Activated CD8-positive, alpha-beta T cell treated with anti-CD3 and anti-CD28 coated beads for 36 hours (primary cell): ENCODE measurements at regions not wholly inside any gene's neighbourhood (a gene's known extent, or its start where the extent isn't known, plus 50 kb on each side); places are given as distances from the start of the nearest gene placed in this dataset.

Experiments
- ATAC-seq: fragments of 200-7000 bp; cut with Tn5 transposase; one replicate; pipeline ENCODE4 v1.10.0; 2021; ENCODE audit warnings: mild to moderate bottlenecking, moderate library complexity
- CTCF ChIA-PET: fragments of 350-600 bp; sonication (Branson Sonifier 250); formaldehyde crosslinking; loops from one replicate; lab custom pipeline; 2021; ENCODE audit warnings: antibody characterized with exemption; lab: Charles Lee
- POLR2A ChIA-PET: fragments of 350-600 bp; sonication (Branson Sonifier 250); formaldehyde crosslinking; loops from one replicate; lab custom pipeline; 2021; ENCODE audit warnings: antibody characterized with exemption; lab: Charles Lee
- DNase-seq: peaks from one replicate; pipeline ENCODE4 v3.0.0-alpha.2; 2020
- H3K27ac Mint-ChIP-seq: one replicate; pipeline ENCODE4 v1.8.0; 2021; ENCODE audit warnings: mild to moderate bottlenecking, mixed read lengths
- H3K27me3 Mint-ChIP-seq: one replicate; pipeline ENCODE4 v1.8.0; 2021; ENCODE audit warnings: mixed read lengths
- H3K36me3 Mint-ChIP-seq: one replicate; pipeline ENCODE4 v1.8.0; 2021; ENCODE audit warnings: low read depth, mixed read lengths
- H3K4me1 Mint-ChIP-seq: one replicate; pipeline ENCODE4 v1.8.0; 2021; ENCODE audit warnings: low read depth, mixed read lengths
- H3K4me3 Mint-ChIP-seq: one replicate; pipeline ENCODE4 v1.8.0; 2021; ENCODE audit warnings: mild to moderate bottlenecking, moderate library complexity, mixed read lengths
- H3K9me3 Mint-ChIP-seq: one replicate; pipeline ENCODE4 v1.8.0; 2021; ENCODE audit warnings: mixed read lengths
- intact Hi-C: fragments of 100-400 bp; cut with micrococcal nuclease; formaldehyde crosslinking; loops from one replicate; pipeline ENCODE4 v1.10.0; 2022
- TF ChIP-seq, protein P1 (sequence below): fragments of 200-600 bp; IDR thresholded peaks from one replicate; pipeline ENCODE4 v1.8.0; 2022; ENCODE audit warnings: antibody characterized with exemption, mild to moderate bottlenecking

DNA sequence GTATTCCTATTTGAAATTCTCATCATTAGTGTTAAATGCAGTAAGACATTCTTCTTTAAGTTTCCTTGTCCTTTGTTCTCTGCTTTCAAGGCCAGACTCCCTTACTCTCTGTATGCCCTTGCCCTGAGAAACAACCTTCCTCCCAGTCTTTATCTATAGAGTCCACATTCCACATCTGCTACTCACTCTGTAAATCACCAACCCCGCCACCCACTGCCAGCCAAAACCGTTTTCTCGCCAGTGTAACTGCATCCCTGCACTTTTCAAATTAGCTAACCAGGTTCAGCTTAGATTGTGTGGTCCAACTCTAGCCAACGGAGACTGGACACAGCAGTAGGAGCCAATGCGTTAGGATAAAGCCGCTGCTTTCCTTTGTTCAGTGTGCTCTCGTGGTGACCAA, 402.4 kb upstream of the PDZRN3 start:
- POLR2A ChIA-PET: no interaction called here
- CTCF ChIA-PET: no interaction called here
- DNase-seq (no peak), ATAC-seq (no peak)
- H3K27me3 Mint-ChIP-seq: no peaks in the 10 kb centered on the region
- H3K9me3 Mint-ChIP-seq: peaks cover 8% of the 10 kb centered on the region
- H3K36me3 Mint-ChIP-seq: no peaks in the 10 kb centered on the region
- no peaks in the 10 kb centered on the region for H3K4me1 Mint-ChIP-seq
- TF ChIP-seq, protein P1, sequence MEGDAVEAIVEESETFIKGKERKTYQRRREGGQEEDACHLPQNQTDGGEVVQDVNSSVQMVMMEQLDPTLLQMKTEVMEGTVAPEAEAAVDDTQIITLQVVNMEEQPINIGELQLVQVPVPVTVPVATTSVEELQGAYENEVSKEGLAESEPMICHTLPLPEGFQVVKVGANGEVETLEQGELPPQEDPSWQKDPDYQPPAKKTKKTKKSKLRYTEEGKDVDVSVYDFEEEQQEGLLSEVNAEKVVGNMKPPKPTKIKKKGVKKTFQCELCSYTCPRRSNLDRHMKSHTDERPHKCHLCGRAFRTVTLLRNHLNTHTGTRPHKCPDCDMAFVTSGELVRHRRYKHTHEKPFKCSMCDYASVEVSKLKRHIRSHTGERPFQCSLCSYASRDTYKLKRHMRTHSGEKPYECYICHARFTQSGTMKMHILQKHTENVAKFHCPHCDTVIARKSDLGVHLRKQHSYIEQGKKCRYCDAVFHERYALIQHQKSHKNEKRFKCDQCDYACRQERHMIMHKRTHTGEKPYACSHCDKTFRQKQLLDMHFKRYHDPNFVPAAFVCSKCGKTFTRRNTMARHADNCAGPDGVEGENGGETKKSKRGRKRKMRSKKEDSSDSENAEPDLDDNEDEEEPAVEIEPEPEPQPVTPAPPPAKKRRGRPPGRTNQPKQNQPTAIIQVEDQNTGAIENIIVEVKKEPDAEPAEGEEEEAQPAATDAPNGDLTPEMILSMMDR: no peak
- intact Hi-C loops: no loop called here
- no peak overlapping the region for H3K4me3 Mint-ChIP-seq
- H3K27ac Mint-ChIP-seq: no peak overlapping the region

DNA sequence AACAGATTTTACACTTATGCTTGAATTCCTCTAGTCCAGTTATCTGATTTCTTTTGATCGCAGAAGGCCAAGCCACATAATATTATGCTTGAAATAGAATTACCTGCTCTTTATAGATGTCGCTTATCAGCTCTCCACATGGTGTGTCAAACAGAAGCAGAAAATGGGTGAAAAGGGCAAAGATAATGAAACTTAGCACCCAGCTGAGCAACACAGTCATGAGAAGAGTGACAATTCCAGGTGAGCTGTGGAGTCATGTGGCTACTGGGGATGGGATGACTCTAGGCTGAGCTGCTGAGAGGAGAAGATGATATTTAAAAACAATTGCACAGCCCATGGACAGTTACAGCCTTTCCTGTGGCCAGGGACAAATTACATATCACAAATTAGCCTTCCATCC, 398.7 kb upstream of the PDZRN3 start:
- Mint-ChIP-seq H3K9me3 (peaks cover 6% of the 10 kb centered on the region), H3K4me3 (no peak overlapping the region), H3K4me1 (no peaks in the 10 kb centered on the region), H3K27me3 (no peaks in the 10 kb centered on the region), H3K27ac (no peak overlapping the region), H3K36me3 (no peaks in the 10 kb centered on the region)
- DNase-seq (no peak), ATAC-seq (no peak)
- ChIA-PET POLR2A (no interaction called here), CTCF (no interaction called here)
- TF ChIP-seq, protein P1: no peak
- intact Hi-C loops: no loop called here

DNA sequence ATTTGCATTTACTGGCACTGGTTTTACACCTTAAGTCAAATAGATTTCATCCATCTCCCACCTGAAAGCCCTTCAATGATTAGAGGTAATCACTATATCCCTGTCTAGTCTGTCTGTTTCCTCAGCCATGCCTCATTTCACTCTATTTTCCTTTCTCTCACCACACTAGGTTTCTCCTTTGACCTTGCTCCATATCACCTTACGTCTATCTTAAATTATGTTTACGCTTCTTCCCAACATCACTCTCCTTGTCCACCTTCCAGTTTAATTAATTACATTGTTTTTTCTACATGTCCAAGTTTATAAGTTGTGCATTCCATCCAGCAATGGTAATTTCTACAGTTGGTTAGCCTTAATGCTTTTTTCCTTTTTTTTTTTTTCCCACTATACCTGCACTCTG, 396.7 kb upstream of the PDZRN3 start:
- H3K9me3 Mint-ChIP-seq: peaks cover 3% of the 10 kb centered on the region
- CTCF ChIA-PET: no interaction called here
- ATAC-seq (no peak), DNase-seq (no peak)
- no peaks in the 10 kb centered on the region for H3K4me1 Mint-ChIP-seq
- no peaks in the 10 kb centered on the region for H3K27me3 Mint-ChIP-seq
- intact Hi-C loops: no loop called here
- POLR2A ChIA-PET: no interaction called here
- TF ChIP-seq, protein P1: no peak
- H3K36me3 Mint-ChIP-seq: no peaks in the 10 kb centered on the region
- H3K27ac Mint-ChIP-seq: no peak overlapping the region
- no peak overlapping the region for H3K4me3 Mint-ChIP-seq

DNA sequence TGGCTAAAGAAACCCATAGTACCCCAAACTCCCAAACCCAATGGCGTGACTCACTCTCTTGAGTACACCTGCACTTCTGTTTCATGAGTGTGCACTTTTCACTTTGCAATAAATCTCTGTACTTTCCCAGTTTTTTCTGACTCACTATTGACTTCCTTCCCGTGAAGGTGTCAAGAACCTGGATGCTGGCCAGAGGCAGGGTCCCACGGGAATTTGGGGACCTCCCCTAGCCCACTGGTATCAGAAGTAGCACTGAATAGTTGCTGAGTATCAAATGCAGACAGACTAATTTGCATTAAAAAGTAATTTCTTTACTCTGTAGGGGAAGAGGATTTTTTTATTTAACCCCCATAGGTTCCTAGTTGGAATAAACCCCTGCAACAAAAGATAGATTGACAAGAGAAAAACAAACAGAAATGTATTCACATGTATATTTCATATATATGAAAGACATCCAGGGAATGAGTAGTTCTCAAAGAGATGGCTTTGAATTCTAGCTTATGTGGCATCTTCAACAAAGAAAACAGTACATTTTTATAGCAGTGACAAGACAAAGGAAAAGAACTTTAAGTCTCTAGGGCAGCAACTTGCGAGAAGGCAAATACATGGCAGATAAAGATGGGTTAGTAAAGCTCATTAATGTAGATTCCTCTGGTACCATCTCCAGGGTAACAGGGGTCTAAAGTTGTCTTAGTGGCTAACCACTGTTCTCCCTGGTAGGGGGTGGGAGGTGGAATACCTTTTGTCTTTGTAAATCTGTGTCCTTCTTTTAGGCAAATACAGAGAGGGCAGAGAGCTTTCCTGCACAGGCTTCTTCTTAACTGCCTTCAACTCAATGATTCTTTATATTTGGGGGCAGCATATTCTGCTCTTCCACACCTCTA, 385.5 kb upstream of the PDZRN3 start:
- ChIA-PET CTCF (no interaction called here), POLR2A (no interaction called here)
- DNase-seq (no peak), ATAC-seq (no peak)
- Mint-ChIP-seq H3K27ac (no peak overlapping the region), H3K4me3 (no peak overlapping the region), H3K4me1 (no peaks in the 10 kb centered on the region), H3K9me3 (no peaks in the 10 kb centered on the region), H3K36me3 (no peaks in the 10 kb centered on the region), H3K27me3 (no peaks in the 10 kb centered on the region)
- intact Hi-C loops: no loop called here
- TF ChIP-seq, protein P1: no peak

DNA sequence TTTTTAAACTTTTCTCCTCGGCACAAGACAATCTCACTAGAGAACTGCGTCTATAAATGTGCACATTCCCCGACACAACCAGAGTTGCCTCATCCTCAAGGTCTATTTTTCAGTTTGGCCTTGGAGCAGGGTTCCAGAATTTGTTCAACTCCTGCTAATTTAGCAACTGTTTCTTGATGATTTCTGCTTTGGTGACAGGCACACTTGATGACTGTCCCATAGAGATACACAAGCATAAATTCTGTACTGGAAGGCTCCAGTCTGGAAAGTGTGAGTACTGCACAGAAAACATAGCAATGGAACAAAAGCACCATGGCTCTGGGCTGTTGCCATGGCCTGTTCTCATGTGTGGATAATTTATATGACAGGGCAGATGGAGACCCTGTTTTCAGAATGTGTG, 379.6 kb upstream of the PDZRN3 start:
- DNase-seq (no peak), ATAC-seq (no peak)
- no peak overlapping the region for H3K27ac Mint-ChIP-seq
- ChIA-PET POLR2A (no interaction called here), CTCF (no interaction called here)
- H3K9me3 Mint-ChIP-seq: no peaks in the 10 kb centered on the region
- intact Hi-C loops: no loop called here
- no peaks in the 10 kb centered on the region for H3K36me3 Mint-ChIP-seq
- no peaks in the 10 kb centered on the region for H3K27me3 Mint-ChIP-seq
- TF ChIP-seq, protein P1: no peak
- H3K4me3 Mint-ChIP-seq: no peak overlapping the region
- H3K4me1 Mint-ChIP-seq: no peaks in the 10 kb centered on the region
